Mammary epithelial cell (primary cell): ENCODE measurements at regions not wholly inside any gene's neighbourhood (a gene's known extent, or its start where the extent isn't known, plus 50 kb on each side); places are given as distances from the start of the nearest gene placed in this dataset.
"Not testable (repeated sequence)": the region's sequence is repeated elsewhere in the genome, so short reads cannot be mapped to it uniquely, and the experiment has no call there.

ENCODE experiments used
- EZH2 ChIP-seq: IDR thresholded peaks from 2 replicates; pipeline ENCODE4 v1.6.1; 2012; ENCODE audit warnings: low read length, inconsistent platforms, borderline replicate concordance
- TF ChIP-seq, protein P1 (sequence below), 2 donors: IDR thresholded peaks in 1 of 2; conservative IDR thresholded peaks in 1 of 2; 2 replicates each; pipeline ENCODE4 v1.5.1; 2011 to 2012; ENCODE audit warnings: inconsistent platforms in 2 of 2, low read length in 2 of 2, mild to moderate bottlenecking in 2 of 2, control low read depth in 1 of 2, low read depth in 1 of 2; ENCODE audit not compliant: insufficient read depth in 1 of 2; ENCODE audit errors: extremely low read depth in 1 of 2

DNA sequence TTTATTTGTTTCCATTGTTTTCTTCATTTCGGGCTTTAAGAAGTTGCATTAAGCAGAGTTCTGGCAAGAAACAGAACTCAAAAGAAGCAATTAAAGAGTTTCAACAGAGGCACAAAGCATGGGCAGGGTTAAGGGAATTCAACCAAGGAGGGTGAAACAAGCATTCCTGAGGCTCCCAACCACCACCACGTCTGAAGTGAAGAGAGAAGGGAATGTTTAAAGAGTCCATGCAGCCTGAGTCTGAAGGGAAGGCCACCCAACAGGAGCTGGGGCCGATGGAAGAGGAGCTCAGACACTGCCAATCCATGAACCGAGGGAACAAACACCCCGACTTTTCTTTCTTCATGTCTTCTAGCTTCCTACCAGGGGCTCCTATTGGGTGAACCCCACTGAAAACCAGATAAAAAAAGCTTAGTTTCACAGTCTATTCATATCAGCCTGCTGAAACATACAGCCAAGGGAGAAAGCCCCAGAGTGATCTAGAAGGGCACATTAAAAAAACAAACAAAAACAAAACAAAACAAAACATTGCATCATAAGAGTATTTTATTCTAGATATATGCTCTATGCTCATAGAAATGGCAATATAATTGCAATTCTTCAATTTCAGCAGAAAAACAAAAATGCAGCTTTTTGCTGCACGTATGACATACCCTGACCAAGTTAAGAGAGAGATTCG lies 592.1 kb downstream of the TTLL7 start:
- TF ChIP-seq, protein P1, sequence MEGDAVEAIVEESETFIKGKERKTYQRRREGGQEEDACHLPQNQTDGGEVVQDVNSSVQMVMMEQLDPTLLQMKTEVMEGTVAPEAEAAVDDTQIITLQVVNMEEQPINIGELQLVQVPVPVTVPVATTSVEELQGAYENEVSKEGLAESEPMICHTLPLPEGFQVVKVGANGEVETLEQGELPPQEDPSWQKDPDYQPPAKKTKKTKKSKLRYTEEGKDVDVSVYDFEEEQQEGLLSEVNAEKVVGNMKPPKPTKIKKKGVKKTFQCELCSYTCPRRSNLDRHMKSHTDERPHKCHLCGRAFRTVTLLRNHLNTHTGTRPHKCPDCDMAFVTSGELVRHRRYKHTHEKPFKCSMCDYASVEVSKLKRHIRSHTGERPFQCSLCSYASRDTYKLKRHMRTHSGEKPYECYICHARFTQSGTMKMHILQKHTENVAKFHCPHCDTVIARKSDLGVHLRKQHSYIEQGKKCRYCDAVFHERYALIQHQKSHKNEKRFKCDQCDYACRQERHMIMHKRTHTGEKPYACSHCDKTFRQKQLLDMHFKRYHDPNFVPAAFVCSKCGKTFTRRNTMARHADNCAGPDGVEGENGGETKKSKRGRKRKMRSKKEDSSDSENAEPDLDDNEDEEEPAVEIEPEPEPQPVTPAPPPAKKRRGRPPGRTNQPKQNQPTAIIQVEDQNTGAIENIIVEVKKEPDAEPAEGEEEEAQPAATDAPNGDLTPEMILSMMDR (conservative IDR thresholded peaks at IDR 0.05 in 1 of 2, IDR thresholded peaks at IDR 0.05 in 1 of 2; ENCODE audit: extremely low read depth in 1 of 2, insufficient read depth in 1 of 2, low read depth in 1 of 2, low read length in 2 of 2): not testable (repeated sequence)
- TF ChIP-seq EZH2: not testable (repeated sequence)
